WI38 (cell line): ENCODE measurements at regions not wholly inside any gene's neighbourhood (a gene's known extent, or its start where the extent isn't known, plus 50 kb on each side); places are given as distances from the start of the nearest gene placed in this dataset.

Experiments
- H3K4me3 ChIP-seq: 2 replicates; pipeline ENCODE4 v1.5.1; 2011; ENCODE audit warnings: low read depth, mild to moderate bottlenecking, control low read depth, low read length
- TF ChIP-seq, protein P1 (sequence below): IDR thresholded peaks from 2 replicates; pipeline ENCODE4 v1.5.1; 2012; ENCODE audit warnings: low read depth, mild to moderate bottlenecking, control low read depth, low read length

DNA sequence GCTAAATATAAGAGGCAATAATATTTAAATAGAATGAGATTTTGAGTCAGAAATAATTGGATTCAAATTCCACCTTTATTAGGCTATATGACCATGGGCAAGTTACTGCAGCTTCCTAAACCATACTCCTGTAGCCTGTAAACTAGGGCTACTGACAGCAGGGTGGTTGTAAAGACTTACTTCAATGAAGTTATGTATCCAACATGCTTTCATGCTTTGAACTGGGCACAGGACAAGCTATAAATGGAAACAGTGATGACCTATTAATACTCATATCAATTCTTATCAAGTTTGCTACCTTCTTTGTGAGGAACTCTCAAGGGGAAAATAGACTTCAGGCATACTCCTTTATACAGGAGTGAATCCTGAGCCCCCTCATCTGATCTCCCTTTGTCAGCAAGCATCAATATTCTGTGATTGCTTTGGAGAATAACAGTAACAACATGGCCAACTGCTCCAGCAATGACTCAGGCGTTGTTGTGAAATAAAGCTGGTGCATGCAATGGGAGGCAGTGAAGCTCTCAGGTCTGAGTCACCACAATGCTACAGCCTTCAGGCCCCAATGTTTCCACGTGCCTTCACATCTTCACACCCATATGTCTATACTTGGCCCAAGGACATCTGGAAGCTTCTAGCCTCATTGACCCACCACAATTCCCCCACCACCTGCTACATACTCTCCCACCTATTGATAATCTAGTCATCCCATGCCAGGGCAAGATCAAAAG lies 102.5 kb downstream of the KCNA4 start:
- H3K4me3 ChIP-seq, result no peak overlapping the region
- TF ChIP-seq, protein P1, sequence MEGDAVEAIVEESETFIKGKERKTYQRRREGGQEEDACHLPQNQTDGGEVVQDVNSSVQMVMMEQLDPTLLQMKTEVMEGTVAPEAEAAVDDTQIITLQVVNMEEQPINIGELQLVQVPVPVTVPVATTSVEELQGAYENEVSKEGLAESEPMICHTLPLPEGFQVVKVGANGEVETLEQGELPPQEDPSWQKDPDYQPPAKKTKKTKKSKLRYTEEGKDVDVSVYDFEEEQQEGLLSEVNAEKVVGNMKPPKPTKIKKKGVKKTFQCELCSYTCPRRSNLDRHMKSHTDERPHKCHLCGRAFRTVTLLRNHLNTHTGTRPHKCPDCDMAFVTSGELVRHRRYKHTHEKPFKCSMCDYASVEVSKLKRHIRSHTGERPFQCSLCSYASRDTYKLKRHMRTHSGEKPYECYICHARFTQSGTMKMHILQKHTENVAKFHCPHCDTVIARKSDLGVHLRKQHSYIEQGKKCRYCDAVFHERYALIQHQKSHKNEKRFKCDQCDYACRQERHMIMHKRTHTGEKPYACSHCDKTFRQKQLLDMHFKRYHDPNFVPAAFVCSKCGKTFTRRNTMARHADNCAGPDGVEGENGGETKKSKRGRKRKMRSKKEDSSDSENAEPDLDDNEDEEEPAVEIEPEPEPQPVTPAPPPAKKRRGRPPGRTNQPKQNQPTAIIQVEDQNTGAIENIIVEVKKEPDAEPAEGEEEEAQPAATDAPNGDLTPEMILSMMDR, result no peak

DNA sequence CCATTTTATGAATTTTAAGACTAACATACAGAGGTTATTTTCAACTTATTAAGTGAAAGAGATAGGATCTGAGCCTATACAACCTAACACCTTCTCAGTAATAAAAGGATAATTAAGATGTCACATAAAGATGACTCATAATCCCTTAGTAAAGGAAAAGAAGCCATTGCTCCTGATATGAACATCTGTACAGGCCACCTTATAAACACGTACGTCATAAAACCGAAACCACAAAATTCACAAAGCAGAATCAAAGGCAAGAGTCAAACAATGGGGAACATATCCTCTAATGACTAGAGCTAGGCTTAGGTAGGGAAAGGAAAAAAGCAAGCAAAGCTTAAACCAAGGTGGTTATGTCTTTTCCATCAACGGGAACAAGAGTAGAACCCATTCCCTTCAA lies 103.5 kb downstream of the KCNA4 start:
- no peak overlapping the region for H3K4me3 ChIP-seq
- TF ChIP-seq, protein P1, result no peak

DNA sequence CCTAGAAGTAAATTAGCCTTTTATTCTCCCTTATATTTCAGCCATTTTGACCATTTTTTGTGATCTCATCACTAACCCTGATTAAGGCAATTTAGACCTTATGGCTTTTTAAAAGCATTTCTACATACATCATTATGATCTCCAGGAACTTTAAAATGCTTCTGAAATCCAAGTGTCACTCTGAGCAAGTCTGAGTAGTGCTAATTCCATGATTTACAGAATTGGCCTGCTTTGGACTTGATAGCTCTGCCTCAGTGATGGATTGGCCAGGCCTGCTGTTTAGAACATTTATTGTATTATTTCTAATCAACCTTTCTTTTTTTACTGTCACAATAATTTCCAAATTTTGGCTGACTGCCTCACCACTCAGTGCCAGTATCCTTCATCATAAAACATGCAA lies 116.4 kb downstream of the KCNA4 start:
- no peak overlapping the region for H3K4me3 ChIP-seq
- TF ChIP-seq, protein P1, result no peak

DNA sequence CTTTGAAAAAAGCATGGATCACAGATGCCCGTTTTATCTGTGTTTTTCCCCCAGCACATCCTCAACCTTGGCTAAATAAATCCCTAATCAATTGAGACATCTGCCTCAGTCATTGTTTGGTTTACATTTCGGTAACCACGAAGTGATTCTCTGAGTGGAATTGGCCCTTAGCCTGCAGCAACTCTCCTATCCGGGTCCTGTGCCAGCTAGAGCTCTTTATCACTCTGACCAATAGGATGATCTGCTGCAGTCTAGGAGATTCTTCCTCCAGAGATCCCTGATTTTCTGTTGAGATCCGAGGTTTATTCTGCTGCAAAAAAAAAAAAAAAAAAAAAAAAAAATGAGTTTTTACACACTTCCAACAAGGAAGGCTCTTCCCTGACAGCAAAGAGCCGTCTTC lies 137.3 kb downstream of the KCNA4 start:
- TF ChIP-seq, protein P1, result no peak
- no peak overlapping the region for H3K4me3 ChIP-seq

DNA sequence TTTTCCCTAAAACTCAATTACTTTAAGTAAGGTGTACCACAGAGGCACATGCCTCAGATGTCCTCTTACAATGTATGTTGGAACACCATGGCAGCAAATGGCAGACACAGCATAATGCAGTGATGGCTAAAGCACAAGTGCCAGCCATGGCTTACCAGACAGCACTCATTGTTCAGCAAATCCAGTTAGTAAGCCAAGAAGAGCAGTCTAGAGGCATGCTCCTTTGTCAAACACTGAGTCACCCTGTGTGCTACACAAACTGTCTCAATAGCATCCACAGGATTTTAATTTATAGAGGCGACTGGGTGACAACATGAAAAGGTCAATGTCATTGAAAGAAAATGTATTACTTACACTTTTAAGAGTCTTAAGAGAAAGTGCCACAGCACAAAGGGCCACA lies 140.6 kb downstream of the KCNA4 start:
- H3K4me3 ChIP-seq, result no peak overlapping the region
- TF ChIP-seq, protein P1, result no peak

GRCh38 chr11:29847219-29847618 lies 169.6 kb downstream of the KCNA4 start:
- TF ChIP-seq, protein P1, result no peak
- H3K4me3 ChIP-seq, result no peak overlapping the region

- no peak overlapping the region for H3K4me3 ChIP-seq
- TF ChIP-seq, protein P1, result no peak
Measured at GRCh38 chr11:29844701-29845379, 172.0 kb downstream of the KCNA4 start.
